Neutrophil (primary cell): ENCODE measurements at regions not wholly inside any gene's neighbourhood (a gene's known extent, or its start where the extent isn't known, plus 50 kb on each side); places are given as distances from the start of the nearest gene placed in this dataset.

Source experiments
- H3K27ac ChIP-seq: fragments of 200-600 bp; sonication (generic); 2 replicates; pipeline ENCODE4 v1.5.1; 2016; ENCODE audit warnings: mild to moderate bottlenecking, moderate library complexity
- H3K27me3 ChIP-seq: fragments of 200-600 bp; sonication (generic); 2 replicates; pipeline ENCODE4 v1.6.0; 2016; ENCODE audit warnings: mild to moderate bottlenecking
- H3K36me3 ChIP-seq: fragments of 200-600 bp; sonication (generic); 2 replicates; pipeline ENCODE4 v1.5.1; 2017
- H3K4me1 ChIP-seq, 2 experiments: fragments of 200-600 bp in 1 of 2; sonication (generic) in 1 of 2; 1 replicate in 1 of 2; 2 replicates in 1 of 2; pipeline versions ENCODE4 v1.5.1 to v1.6.1; 2013 to 2016; ENCODE audit warnings: low read depth in 1 of 2, low read length in 1 of 2, mild to moderate bottlenecking in 1 of 2, moderate library complexity in 1 of 2; ENCODE audit not compliant: control insufficient read depth in 1 of 2, insufficient read depth in 1 of 2
- H3K4me3 ChIP-seq, 2 experiments: fragments of 200-600 bp in 1 of 2; sonication (generic) in 1 of 2; 1 replicate in 1 of 2; 2 replicates in 1 of 2; pipeline ENCODE4 v1.5.1; 2013 to 2016; ENCODE audit warnings: low read depth in 1 of 2, low read length in 1 of 2, mild to moderate bottlenecking in 1 of 2, moderate library complexity in 1 of 2
- H3K9me3 ChIP-seq: fragments of 200-600 bp; sonication (generic); 2 replicates; pipeline ENCODE4 v1.5.1; 2016
- CTCF ChIP-seq: fragments of 200-600 bp; sonication (generic); IDR thresholded peaks from 2 replicates; pipeline ENCODE4 v1.5.1; 2016; ENCODE audit warnings: antibody characterized with exemption

GRCh38 chr9:118931941-118932340 lies 437.3 kb downstream of the BRINP1 start:
- Histone ChIP-seq H3K4me1 (no peaks in the 10 kb centered on the region), H3K9me3 (no peaks in the 10 kb centered on the region), H3K27ac (no peak overlapping the region), H3K36me3 (no peaks in the 10 kb centered on the region), H3K4me3 (no peak overlapping the region), H3K27me3 (no peaks in the 10 kb centered on the region)
- TF ChIP-seq CTCF, result no peak

GRCh38 chr9:118938581-118938980 lies 430.7 kb downstream of the BRINP1 start:
- no peaks in the 10 kb centered on the region for H3K4me1 ChIP-seq
- H3K9me3 ChIP-seq, result no peaks in the 10 kb centered on the region
- H3K27me3 ChIP-seq, result no peaks in the 10 kb centered on the region
- no peak for TF ChIP-seq CTCF
- H3K4me3 ChIP-seq, result no peak overlapping the region
- no peaks in the 10 kb centered on the region for H3K36me3 ChIP-seq
- H3K27ac ChIP-seq, result no peak overlapping the region

- Histone ChIP-seq H3K27ac (no peak overlapping the region), H3K27me3 (no peaks in the 10 kb centered on the region), H3K4me1 (no peaks in the 10 kb centered on the region), H3K4me3 (no peak overlapping the region), H3K9me3 (no peaks in the 10 kb centered on the region), H3K36me3 (no peaks in the 10 kb centered on the region)
- no peak for TF ChIP-seq CTCF
These were observed 428.8 kb downstream of the BRINP1 start for GRCh38 chr9:118940473-118940872.

- Histone ChIP-seq H3K27me3 (no peaks in the 10 kb centered on the region), H3K36me3 (no peaks in the 10 kb centered on the region), H3K4me1 (no peaks in the 10 kb centered on the region), H3K9me3 (no peaks in the 10 kb centered on the region), H3K27ac (no peak overlapping the region), H3K4me3 (no peak overlapping the region)
- TF ChIP-seq CTCF, result no peak
These were observed 422.6 kb downstream of the BRINP1 start for GRCh38 chr9:118946669-118947068.

- no peaks in the 10 kb centered on the region for H3K27me3 ChIP-seq
- H3K4me1 ChIP-seq, result no peaks in the 10 kb centered on the region
- no peaks in the 10 kb centered on the region for H3K36me3 ChIP-seq
- no peak for TF ChIP-seq CTCF
- no peak overlapping the region for H3K27ac ChIP-seq
- no peaks in the 10 kb centered on the region for H3K9me3 ChIP-seq
- H3K4me3 ChIP-seq, result no peak overlapping the region
These were observed 414.4 kb downstream of the BRINP1 start for GRCh38 chr9:118954857-118955256.

GRCh38 chr9:118957585-118957984 lies 411.6 kb downstream of the BRINP1 start:
- Histone ChIP-seq H3K27ac (no peak overlapping the region), H3K36me3 (no peaks in the 10 kb centered on the region), H3K9me3 (no peaks in the 10 kb centered on the region)

More at GRCh38 chr9:118957585-118957984, 411.6 kb downstream of the BRINP1 start:
- no peak for TF ChIP-seq CTCF
- H3K4me3 ChIP-seq, result no peak overlapping the region
- H3K27me3 ChIP-seq, result no peaks in the 10 kb centered on the region
- H3K4me1 ChIP-seq, result no peaks in the 10 kb centered on the region
